ENCODE measurements at regions not wholly inside any gene's neighbourhood (a gene's known extent, or its start where the extent isn't known, plus 50 kb on each side); places are given as distances from the start of the nearest gene placed in this dataset.
"Not testable (repeated sequence)": the region's sequence is repeated elsewhere in the genome, so short reads cannot be mapped to it uniquely, and the experiment has no call there.

DNA sequence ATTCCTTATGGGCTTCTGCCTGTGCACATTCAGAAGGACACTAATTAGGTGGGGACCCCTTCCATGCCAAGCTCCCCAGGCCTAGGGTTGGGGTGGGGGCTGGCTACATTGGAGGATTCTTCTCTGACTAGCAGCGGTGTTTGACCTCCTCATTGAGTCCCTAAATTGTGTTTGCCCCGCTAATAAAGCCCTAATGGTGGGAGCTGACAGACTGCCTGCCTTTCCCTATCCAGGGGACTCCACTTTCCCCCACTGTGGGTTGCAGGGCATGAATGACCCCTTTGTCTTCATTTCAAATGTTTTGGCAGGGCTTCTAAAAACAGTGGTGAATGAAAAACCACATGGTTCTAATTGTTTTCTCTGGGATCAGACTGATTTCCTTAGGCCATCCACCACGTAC, 476.8 kb upstream of the CDH11 start:
- DNase-seq = no peak

DNA sequence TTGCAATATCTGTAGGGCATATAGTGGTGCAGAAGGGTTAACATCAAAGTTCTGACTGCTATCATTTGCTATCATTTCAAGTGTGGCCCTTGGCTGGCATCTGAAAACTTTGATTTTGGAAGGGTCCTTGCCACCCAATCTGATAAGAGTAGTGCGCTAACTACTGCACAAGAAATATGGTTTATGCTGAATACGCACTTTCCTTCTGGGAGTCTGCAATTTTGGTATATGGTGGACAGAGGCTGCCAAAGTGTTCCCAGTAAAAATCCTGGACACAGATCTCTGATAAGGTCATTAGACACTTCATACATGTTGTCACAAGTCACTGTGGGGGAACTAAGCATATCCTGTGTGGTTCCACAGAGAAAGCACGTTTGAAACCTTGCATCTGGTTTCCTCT, 461.6 kb upstream of the CDH11 start:
- no peak for DNase-seq

DNA sequence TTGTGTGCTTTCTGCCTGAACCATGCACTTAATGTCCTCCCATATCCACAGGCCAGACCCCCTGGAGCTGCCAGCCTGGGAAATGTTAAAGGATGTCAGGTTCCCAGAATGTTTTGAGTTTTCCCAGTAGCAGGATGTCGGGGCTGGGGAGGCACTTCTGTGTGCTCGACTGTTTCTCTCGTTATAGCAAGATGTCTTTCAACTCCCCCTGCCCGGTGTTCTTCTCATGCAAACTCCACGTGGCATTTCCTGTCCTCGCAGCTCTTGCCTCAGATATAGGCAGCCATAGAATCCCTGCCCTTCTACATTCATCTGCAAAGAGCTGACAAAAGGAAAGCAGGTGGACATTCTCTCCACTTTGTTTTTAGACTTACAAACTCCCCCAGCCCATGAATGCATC, 457.2 kb upstream of the CDH11 start:
- no peak for DNase-seq

DNA sequence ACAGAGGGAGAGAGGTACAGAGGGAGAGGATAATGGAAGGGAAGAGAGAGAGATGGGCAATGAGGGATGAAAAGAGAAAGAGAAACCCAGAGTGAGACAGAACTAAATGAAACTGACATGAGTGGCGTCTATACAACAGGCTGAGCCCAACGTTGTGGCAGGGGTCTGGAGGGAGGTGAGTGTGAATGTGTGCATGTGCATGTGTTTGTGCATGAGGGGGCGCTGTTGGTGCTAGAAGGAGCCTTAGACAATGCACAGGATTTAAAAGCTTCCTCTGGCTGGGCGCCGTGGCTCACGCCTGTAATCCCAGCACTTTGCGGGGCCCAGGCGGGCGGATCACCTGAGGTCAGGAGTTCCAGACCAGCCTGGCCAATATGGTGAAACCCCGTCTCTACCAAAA, 454.8 kb upstream of the CDH11 start:
- no peak for DNase-seq

DNA sequence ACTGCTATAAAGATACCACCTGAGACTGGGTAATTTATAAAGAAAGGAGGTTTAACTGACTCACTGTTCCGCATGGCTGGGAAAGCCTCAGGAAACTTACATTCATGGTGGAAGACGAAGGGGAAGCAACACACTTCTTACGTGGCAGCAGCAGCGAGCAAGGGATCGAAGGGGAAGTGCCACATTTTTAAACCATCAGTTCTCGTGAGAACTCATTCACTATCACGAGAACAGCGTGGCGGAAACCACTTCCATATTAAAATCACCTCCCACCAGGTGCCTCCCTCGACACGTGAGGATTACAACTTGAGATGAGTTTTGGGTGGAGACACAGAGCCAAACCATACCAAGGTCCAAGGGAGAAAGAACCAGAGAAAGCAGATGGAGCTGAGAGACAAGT, 454.3 kb upstream of the CDH11 start:
- DNase-seq = no peak

DNA sequence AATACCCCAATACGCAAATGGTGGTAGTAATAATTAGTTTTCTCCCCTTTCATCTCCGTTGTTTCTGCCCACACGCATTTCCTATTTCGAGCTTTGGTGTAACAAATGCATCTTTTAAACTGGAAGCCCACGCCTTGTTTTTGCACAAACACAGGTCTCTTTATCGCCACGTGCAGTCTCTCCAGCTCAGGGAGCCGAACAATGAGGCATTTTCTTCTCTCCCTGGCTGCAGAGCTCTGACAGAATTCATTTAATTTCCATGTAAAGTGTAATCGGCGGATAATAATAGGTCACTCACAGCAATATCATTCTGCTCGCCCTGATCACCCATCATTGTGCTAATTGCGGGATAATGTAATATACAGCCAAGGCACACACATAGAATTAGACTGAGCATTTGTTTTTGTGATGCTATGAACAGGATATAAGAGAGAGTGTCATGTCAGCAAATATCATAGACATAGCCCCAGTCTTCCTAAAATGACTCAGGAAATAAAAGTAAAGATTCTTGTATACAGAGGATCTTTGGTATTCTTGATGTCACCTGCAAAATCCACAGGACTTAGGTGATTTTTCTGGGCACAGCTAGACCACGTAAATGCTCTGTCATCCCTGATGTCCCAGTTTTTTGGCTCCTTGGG, 452.6 kb upstream of the CDH11 start:
- no peak for DNase-seq

DNA sequence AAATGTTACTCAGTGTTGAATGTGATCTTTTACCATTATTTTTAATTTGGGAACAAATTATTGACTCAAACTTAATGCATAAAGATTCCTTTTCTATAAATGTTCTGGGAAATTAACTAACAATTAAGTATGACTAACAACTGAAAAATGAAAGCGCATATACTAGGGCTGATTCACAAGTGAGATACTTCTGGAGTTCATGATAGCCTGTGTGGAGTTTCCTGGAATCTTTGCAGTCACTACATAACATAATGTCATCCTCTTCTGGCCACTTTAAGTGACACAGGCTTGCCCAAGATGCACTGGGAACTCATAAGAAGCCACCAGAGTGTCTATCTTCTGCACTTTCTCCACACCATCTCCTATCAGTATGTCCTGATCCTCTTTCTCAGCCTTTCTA, 450.3 kb upstream of the CDH11 start:
- DNase-seq = no peak

DNA sequence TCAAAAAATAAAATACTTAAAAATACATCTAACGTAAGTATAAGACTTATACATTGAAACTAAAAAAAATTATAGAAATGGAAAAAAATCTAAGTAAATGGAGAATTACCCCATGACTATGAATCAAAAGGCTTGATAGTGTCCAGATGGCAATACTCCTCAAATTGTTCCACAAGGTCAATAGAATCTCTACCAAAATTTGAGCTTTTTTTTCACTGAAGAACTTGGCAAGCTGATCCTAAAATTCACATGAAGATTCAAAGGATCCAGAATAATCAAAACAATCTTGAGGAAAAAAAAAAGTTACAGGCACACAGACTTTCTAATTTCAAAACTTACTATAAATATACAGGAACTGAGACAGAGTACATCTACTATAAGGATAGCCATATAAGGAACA, 448.4 kb upstream of the CDH11 start:
- no peak for DNase-seq

DNA sequence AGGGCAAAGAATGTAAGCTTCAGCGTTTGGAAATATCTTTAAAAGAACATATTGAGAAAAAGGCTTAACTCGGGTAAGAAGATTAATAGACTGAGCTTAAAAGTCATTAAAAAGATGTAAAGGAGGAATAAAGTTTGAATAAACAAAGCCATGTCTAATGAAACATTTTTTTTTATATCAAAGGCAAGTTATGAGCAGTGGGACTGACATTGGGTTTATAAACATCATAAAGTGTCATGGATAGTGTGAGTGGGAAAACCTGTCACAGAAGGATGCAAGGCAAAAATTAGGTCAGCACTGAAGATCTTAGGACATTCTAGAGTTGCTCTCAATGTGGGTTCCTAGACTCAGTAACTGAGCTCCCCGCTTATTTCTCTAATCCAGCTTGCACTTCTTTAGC, 438.0 kb upstream of the CDH11 start:
- no peak for DNase-seq

DNA sequence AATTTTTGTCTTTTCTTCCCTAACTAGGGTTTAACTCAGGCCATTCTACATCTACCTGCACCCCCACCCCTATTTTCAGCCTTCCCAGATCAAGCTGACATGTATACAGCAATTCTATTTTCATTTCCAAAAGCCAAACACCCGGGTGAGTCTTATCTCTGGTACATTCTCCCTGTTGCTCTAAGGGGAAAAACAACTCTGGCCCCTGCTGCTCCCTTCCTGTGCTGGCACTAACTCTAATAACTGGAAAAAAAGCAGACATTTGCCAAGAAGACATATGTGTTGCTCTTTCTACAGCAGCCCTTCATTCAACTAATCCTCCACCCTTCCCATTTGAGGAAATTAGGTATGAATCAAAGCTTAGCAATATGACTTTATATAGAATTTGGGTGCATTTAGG, 427.8 kb upstream of the CDH11 start:
- DNase-seq = not testable (repeated sequence)

DNA sequence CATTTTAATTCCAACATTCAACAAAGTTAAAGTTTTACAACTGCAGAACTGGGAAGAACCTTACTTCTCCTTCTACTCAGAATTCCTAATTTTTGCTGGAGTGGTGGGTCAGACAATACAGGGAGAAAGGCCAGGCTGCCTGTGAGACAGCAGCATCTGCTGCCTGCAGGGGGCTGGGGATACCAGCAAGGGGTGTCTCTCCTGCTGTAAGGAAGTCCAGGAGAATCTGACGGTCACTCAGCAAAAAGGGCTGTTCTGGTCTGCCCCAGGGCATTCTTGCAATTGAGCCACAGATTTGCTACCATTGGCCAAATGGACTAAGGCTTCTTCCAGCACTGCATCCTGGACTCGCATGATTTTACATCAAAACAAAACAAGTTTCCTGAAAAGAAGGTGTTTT, 426.6 kb upstream of the CDH11 start:
- no peak for DNase-seq

DNA sequence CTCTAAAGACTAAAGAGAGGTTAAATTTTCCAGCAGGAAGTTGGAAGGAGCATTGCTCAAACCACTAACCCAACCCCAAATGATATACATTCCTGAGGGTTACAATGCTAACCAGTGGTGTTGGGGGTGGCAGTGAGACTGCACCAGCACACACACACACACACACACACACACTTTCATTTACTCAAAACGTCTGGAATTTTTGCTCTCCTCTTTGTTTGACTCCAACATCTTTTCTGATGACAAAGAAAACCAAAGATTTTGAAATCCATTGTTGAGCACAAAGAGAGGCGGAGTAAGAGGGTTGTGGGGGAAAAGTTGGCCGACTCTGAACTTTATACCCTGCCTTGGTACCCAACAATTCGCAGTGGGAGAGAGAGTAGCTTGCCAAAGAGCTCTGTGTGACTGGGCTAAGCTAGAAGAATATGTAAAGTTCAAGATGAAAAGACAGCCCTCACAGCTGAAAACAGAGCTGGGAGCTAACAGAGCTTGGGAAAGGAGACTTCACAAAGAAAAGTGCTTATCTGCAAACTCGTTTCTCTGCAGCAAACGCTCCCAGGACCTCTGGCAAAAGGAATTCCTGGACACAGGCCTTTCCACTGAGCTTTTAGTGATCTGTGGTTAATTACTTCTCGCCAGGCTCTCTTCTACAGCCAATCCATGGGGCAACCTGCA, 426.0 kb upstream of the CDH11 start:
- DNase-seq = no peak

DNA sequence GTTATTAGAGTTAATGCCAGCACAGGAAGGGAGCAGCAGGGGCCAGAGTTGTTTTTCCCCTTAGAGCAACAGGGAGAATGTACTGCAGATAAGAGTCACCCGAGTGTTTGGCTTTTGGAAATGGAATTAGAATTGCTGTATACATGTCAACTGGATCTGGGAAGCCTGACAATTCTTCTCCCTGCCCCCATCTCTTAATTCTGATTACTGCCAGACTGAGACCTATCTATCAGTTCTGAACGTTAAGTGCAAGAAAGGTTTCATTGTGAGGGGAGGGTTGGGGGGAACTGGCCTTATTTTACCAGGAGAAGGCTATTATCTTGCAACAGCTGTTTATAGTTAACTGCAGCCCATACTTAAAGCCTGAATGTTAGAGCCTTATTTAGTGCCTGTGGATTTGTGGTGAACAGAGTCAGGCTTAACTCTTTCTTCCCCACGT, 424.5 kb upstream of the CDH11 start:
- DNase-seq = no peak

DNA sequence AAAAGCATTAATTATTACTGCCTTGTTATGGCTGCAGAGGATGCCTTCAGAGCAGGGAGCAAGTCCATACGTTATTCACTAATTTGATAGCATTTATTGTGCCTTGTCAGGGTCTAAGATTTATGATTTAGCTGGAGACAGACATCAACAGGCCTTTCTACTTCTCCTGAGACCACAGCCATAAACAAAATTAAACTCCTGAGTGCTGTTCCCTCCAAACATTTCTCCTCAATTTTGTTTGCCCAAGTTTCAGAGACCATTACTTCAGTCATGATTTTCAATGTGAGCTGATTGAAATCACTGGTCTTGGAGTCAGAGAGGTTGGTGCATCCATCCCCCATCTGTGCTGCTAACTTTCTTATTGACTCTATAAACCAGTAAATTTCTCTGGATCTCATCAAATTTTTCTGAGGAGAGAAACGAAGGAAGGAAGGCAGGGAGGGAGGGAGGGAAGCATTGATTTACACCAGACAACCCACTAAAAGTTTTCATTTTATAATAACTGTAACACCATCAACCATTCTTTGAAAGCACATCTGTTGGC, 423.6 kb upstream of the CDH11 start:
- no peak for DNase-seq

DNA sequence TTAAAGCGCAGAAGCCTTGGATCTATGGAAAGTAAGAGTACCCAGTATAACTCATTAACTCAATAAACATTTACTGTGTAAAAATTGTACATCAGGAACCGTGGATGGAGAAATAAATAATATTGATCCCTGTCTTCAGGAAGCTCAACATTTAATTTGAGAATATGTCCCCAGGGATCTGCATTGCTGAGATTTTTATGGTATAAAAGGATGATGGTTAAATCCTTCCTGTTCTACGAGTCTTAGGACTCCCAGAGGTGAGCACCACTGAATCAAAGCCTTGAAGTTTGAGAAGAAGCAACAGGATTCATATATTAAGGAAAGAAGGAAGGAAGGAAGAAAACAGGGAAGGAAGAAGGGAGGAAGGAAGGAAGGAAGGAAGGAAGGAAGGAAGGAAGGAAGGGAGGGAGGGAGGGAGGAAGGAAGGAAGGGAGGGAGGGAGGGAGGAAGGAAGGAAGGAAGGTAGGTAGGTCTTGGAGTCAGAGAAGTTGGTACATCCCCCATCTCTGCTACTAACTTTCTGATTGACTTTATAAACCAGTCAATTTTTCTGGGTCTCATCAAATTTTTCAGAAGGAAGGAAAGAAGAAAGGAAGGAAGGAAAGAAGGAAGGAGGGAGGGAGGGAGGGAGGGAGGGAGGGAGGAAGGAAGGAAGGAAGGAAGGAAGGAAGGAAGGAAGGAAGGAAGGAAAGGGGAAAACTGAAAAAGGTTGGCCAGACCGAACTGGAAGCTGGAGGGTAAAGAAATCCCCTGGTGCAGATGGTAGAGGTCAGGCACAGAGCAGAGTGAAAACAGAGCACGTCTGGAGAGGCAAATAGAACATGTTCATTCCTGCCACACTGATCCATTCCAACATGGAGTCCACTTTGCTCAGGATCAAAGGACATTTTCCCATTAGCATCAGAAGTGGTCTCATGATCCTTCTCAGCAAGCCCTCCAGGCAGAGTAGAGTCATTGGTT, 422.2 kb upstream of the CDH11 start:
- no peak for DNase-seq

DNA sequence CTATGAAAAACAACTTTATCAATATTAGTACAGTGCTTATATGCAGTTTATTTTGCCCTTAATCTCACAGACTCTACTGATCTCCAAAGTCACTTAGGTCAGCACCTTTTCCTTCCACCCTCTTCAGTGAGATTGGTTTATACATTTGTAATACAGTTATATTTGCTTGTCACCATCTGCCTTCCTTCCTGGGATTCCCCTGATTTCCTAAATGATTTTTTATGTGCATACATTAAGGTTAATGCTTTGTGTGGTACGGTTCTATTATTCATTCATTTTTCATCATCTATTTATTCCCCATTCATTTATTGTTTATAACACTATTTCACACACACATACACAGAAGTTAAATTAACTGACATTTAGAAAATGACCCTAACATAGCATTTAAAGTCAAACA, 419.8 kb upstream of the CDH11 start:
- no peak for DNase-seq

DNA sequence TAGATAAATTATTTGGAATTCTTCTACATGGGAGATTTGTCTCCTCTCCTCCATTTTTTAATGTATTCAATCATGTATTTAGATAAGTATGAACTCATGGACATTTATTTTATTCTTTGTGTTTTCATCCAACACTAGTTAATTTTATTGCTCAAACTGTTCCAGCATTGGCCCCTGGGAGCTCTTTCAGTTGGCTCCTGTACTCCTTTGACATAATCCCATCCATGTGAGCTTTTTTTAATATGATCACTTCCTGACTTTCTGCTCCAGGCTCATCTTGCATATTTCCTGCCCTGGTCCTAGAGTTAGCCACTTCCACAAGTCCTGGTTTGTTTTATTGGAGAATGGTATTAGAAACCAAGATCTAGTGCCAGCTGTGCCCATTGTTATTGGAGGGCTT, 419.0 kb upstream of the CDH11 start:
- DNase-seq = no peak

DNA sequence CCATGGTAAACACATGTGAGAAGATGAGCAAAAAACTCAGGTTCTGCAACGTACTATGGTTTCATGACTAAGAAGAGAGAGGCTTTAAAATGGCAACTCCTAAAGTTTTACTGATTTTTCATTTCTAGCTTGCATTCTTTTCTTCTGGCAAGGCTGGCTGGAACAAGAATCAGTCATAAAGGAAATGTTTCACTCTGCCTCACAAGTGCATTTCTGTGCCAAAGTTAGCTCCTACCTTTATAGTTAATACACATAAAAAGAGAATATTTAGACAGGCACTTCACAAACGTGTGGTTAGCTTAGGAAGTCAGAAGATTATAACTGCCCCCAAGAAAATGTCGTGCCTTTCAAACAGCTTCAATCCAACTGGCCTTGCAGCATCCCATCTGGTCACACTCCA, 417.1 kb upstream of the CDH11 start:
- DNase-seq = no peak

DNA sequence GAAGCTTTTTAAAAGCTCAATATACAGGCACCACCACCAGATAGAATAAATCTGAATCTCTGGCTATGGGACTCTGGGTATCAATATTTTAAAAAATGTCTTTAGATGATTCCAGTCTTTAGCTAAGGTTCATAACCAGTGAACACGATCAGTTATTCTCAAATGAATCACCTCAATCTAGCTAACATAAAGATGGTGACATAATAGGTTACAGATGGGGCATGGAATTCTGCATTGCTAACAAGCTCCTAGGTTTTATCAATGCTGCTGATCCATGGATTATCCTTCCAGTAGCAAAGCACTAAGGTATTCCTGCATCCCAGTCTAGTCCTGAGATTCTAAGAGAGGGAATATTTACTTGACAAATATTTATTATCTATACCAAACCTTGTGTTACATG, 415.5 kb upstream of the CDH11 start:
- no peak for DNase-seq

DNA sequence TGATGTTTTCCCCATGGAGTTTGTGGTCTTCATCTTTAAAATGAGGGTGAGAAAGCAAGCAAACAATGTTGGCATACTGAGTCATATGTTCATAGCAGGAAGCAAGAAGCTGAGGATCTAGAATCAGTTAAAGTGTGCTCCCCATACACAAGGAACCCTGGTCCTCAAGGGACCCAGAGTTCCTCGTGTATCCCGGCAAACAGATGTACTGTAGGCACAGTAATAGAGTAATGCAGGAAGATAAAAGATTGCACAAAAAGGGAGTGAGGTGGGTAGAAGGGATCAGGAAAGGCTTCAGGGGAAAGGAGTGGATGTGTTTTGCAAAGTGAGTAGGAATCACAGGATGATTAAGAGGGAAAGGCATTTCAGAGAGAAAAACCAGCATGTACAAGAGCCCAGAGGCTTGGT, 412.3 kb upstream of the CDH11 start:
- DNase-seq = no peak

DNA sequence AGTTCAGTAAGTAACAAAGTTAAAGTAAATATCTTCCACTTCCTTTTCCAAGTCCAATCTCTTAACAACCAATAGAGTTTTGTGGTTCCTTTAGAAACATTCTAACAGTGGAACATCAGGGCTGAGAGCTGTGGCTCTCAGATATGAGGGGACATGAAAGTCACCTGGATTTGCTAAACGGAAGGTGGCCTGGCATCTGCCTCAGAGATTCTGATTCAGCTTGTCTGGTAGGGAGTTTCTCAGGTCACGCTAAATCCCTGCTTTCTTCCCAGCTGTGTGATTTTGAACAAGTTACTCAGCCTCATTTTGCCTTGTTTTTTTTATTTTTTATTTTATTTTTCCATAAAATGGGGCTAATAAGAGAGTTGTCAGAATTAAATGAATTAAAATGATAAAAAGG, 411.0 kb upstream of the CDH11 start:
- no peak for DNase-seq

DNA sequence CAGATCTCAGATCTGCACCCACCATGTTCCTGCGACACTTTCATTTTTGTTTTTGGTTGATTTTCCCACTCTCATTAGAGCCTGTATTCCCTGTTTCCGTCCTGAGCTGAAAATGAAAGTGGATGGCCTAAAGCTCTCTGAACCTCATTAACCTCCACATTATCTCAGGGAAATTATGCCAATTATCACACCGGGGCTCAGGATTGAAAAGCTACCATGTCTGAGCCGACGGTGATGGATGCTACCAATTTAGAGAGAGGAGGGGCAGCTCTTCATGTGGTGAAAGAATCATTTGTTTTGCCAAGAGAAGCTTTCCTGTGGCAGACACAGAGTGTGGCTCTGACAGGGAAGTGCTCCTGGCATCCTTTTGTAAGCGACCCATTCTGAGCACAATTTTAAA, 410.4 kb upstream of the CDH11 start:
- no peak for DNase-seq

DNA sequence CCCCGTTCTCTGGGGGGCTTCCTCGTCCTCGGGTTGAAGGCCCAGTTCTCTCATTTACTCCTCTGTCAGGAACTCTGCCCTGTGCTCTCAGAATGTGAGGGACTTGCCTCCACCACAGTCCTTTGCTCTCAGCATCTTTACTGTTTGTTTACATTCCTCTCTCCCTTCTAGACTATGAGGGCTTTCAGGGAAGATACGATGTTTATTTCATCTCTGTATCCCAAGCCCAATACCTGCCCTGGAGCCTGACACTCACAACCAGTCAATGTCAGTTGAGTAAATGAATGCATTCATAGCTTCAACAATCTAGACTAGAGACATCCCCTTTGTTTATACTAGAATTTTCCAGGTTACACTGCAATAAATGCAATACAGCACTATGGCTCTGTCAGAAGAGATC, 409.6 kb upstream of the CDH11 start:
- DNase-seq = no peak

DNA sequence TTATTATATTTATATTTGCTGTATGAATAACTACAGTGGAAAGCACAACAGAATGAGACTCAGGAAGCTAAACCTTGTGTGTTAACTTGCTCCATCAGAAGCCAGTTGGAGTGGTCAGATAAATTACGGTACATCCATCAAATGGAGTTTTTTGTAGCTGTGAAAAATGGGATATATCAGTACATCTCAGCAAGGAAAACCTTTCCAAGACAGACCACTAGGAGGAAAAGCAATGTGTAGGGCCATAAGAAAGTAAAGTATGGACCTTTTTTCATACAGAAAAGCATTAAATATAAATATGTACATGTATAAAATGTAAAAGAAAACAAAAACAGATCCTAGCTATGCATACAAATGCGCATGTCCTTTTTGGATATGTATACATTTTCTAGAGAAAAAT, 403.8 kb upstream of the CDH11 start:
- DNase-seq = no peak

Data from NCI-H1092 treated with DMSO at 0.1 percent for 48 hours (cell line).